Suprapubic skin (tissue), 4 donors: ENCODE measurements at regions not wholly inside any gene's neighbourhood (a gene's known extent, or its start where the extent isn't known, plus 50 kb on each side); places are given as distances from the start of the nearest gene placed in this dataset.

Experiments
- DNase-seq, 2 donors: peaks; one replicate each; pipeline ENCODE4 v3.0.0-alpha.2; 2019; ENCODE audit warnings: low spot score in 2 of 2
- H3K27ac ChIP-seq: fragments of 200-600 bp; sonication (generic); one replicate; pipeline ENCODE4 v1.5.1; 2019
- H3K27me3 ChIP-seq: fragments of 200-600 bp; sonication (generic); one replicate; pipeline ENCODE4 v1.5.1; 2019
- H3K36me3 ChIP-seq: fragments of 200-600 bp; sonication (generic); one replicate; pipeline ENCODE4 v1.5.1; 2019
- H3K4me1 ChIP-seq: fragments of 200-600 bp; sonication (generic); one replicate; pipeline ENCODE4 v1.5.1; 2019
- H3K4me3 ChIP-seq: fragments of 200-600 bp; sonication (generic); one replicate; pipeline ENCODE4 v1.5.1; 2019; ENCODE audit warnings: mild to moderate bottlenecking
- H3K9me3 ChIP-seq: fragments of 200-600 bp; sonication (generic); one replicate; pipeline ENCODE4 v1.5.1; 2019
- EP300 ChIP-seq: sonication (generic); formaldehyde crosslinking; IDR thresholded peaks from one replicate; pipeline ENCODE4 v1.6.1; 2017; ENCODE audit warnings: antibody characterized with exemption
- POLR2A ChIP-seq, 2 donors: fragments of 450-650 bp; IDR thresholded peaks; one replicate each; pipeline ENCODE4 v1.6.1; 2017; ENCODE audit warnings: antibody characterized with exemption in 2 of 2, mild to moderate bottlenecking in 2 of 2, moderate library complexity in 2 of 2
- POLR2AphosphoS5 ChIP-seq, 3 donors: sonication (generic); formaldehyde crosslinking; IDR thresholded peaks; one replicate each; pipeline ENCODE4 v1.6.1; 2017; ENCODE audit warnings: antibody characterized with exemption in 3 of 3
- WGBS: methylation state at CpG from one replicate; pipeline ENCODE4 v1.1.5; 2018; 5-methylcytosine and 5-hydroxymethylcytosine counted together
- TF ChIP-seq, protein P1 (sequence below), 2 donors: fragments of 200-600 bp in 1 of 2; fragments of 450-650 bp in 1 of 2; sonication (generic) in 1 of 2; IDR thresholded peaks; one replicate each; pipeline ENCODE4 v1.5.1; 2016 to 2019; ENCODE audit warnings: antibody characterized with exemption in 2 of 2, mild to moderate bottlenecking in 1 of 2, moderate library complexity in 1 of 2

DNA sequence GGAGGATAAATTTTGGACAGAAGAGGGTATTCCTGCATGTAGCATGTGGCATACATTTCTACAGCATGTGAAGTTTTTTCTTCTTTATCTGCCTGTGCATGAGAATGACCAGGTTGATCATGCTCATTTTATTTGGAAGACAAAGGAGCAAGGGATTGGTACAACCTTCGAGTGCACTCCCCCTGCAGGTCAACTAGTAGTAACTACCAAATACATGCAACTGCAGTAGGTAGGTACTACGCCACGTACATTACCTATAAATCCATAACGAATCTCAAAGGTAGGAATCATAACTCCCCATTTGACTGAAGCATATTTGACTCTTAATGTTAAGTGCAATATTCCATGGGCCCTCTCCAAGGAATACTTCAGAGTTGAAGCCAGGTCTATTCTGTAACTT lies 763.9 kb downstream of the TSN start:
- 98% methylated on average over 4 of the region's 4 CpGs for WGBS
- Histone ChIP-seq H3K27me3 (no peaks in the 10 kb centered on the region), H3K4me3 (no peak overlapping the region), H3K27ac (no peak overlapping the region), H3K36me3 (no peaks in the 10 kb centered on the region), H3K4me1 (no peaks in the 10 kb centered on the region), H3K9me3 (no peaks in the 10 kb centered on the region)
- no peak for TF ChIP-seq POLR2A (IDR thresholded peaks at IDR 0.05)
- no peak for TF ChIP-seq EP300
- no peak for TF ChIP-seq POLR2AphosphoS5 (IDR thresholded peaks at IDR 0.05)
- TF ChIP-seq, protein P1, sequence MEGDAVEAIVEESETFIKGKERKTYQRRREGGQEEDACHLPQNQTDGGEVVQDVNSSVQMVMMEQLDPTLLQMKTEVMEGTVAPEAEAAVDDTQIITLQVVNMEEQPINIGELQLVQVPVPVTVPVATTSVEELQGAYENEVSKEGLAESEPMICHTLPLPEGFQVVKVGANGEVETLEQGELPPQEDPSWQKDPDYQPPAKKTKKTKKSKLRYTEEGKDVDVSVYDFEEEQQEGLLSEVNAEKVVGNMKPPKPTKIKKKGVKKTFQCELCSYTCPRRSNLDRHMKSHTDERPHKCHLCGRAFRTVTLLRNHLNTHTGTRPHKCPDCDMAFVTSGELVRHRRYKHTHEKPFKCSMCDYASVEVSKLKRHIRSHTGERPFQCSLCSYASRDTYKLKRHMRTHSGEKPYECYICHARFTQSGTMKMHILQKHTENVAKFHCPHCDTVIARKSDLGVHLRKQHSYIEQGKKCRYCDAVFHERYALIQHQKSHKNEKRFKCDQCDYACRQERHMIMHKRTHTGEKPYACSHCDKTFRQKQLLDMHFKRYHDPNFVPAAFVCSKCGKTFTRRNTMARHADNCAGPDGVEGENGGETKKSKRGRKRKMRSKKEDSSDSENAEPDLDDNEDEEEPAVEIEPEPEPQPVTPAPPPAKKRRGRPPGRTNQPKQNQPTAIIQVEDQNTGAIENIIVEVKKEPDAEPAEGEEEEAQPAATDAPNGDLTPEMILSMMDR (IDR thresholded peaks at IDR 0.05), result no peak
- DNase-seq, result no peak

DNA sequence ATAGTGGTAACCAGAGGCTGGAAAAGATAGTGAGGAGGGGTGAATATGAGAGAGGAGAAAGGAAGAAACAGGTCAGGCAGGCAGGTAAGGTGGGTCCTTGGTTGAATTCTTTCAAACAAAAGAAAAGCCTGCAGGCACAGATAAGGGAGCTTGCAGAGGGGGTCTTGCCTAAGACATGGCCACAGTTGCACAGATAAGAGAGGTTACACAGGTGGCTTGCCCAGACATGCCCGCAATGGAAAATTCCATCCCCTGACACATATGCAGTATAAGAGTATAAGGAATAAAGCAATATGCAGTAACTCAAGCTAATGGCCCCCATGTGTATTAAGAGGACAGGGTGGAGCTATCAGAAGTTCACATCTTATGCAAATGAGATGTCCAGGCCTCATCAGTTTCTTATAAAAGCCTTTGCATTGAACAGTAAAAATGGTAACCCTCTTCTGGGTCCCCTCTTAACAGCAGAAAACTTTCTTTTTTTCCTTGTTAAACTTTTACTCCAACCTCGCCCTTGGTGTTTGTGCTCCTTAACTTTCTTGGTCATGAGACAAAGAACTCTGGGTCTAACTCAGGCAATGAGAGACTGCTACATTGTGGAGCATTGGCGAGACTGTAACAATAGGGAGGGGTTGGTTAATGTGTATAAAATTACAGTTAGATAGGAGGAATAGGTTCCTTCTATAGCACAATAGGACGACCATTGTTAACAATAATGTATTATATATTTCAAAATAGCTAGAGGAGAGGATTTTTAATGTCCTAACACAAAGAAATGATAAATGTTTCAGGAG lies 764.6 kb downstream of the TSN start:
- TF ChIP-seq, protein P1 (IDR thresholded peaks at IDR 0.05), result no peak
- TF ChIP-seq POLR2A (IDR thresholded peaks at IDR 0.05) (no peak), EP300 (no peak), POLR2AphosphoS5 (IDR thresholded peaks at IDR 0.05) (no peak)
- WGBS, result 88% methylated on average over 4 of the region's 4 CpGs
- Histone ChIP-seq H3K27ac (no peak overlapping the region), H3K9me3 (no peaks in the 10 kb centered on the region), H3K4me1 (no peaks in the 10 kb centered on the region), H3K4me3 (no peak overlapping the region), H3K36me3 (no peaks in the 10 kb centered on the region), H3K27me3 (no peaks in the 10 kb centered on the region)
- DNase-seq, result no peak

DNA sequence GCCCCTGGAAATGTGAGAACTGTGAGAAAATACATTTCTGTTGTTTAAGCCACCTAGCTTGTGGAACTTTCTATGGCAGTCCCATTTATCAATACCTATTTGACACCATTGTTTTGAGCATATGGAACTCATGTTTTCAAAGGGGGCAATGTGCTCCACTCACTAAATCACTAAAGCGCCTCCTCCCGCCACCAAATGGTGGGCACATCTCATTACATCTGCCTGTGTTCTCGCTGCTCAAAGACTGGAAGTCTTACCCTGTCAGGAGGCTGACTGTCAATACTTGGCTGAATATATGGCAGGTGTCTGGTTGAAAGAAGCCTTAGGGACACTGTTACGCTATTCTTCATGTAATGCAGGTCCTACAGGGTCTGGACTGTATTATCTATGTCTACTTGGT lies 767.7 kb downstream of the TSN start:
- no peak for DNase-seq
- Histone ChIP-seq H3K4me3 (no peak overlapping the region), H3K4me1 (no peaks in the 10 kb centered on the region), H3K27ac (no peak overlapping the region), H3K36me3 (no peaks in the 10 kb centered on the region), H3K9me3 (no peaks in the 10 kb centered on the region), H3K27me3 (no peaks in the 10 kb centered on the region)
- TF ChIP-seq, protein P1 (IDR thresholded peaks at IDR 0.05), result no peak
- TF ChIP-seq POLR2AphosphoS5 (IDR thresholded peaks at IDR 0.05) (no peak), EP300 (no peak), POLR2A (IDR thresholded peaks at IDR 0.05) (no peak)
- 85% methylated on average over 4 of the region's 4 CpGs for WGBS

DNA sequence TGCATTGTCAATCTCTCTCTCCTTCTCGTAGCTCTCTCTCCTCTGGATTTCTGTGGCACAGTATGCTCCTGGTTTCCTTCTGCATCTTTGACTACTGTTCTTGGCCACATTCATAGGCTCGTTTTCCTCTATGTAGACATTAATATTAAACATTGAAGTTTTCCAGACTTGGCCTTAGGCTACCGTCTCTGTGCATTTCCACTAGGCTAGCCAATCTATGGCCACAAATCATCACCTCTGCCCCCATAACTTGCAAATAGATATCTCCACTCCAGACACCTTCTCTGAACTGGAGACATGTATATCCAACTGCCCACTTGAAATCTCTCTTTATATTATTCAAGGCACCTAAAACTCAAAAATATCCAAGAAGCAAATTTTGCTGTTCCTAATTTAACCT lies 768.5 kb downstream of the TSN start:
- WGBS, result 80% methylated on average over 3 of the region's 3 CpGs
- Histone ChIP-seq H3K9me3 (no peaks in the 10 kb centered on the region), H3K27ac (no peak overlapping the region), H3K36me3 (no peaks in the 10 kb centered on the region), H3K27me3 (no peaks in the 10 kb centered on the region), H3K4me1 (no peaks in the 10 kb centered on the region), H3K4me3 (no peak overlapping the region)
- no peak for DNase-seq
- no peak for TF ChIP-seq EP300
- no peak for TF ChIP-seq POLR2A (IDR thresholded peaks at IDR 0.05)
- no peak for TF ChIP-seq POLR2AphosphoS5 (IDR thresholded peaks at IDR 0.05)
- TF ChIP-seq, protein P1 (IDR thresholded peaks at IDR 0.05), result no peak

DNA sequence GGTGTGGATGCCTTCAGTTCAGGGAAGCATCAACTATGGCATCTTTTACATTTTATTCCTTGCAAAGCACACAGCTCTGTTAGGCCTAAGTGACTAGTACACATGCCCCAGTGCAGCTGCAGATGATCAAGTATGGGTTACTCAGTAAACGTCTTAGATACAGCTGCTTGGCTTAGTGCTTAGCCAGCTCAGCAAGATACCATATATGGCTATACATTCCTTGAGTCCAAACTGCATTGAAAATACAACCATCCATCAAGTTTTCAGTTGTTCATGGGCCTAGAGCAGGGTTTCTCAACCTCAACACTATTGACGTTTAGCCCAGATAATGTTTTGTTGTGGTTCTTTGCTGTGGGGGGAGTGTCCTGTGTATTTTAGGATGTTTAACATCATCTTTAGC lies 769.9 kb downstream of the TSN start:
- no peaks in the 10 kb centered on the region for H3K36me3 ChIP-seq
- no peaks in the 10 kb centered on the region for H3K27me3 ChIP-seq
- no peaks in the 10 kb centered on the region for H3K9me3 ChIP-seq
- DNase-seq, result no peak
- H3K4me1 ChIP-seq, result no peaks in the 10 kb centered on the region
- H3K4me3 ChIP-seq, result no peak overlapping the region
- no peak overlapping the region for H3K27ac ChIP-seq
- WGBS, result 58% methylated on average over 2 of the region's 2 CpGs
- no peak for TF ChIP-seq EP300
- no peak for TF ChIP-seq POLR2AphosphoS5 (IDR thresholded peaks at IDR 0.05)
- TF ChIP-seq POLR2A (IDR thresholded peaks at IDR 0.05), result no peak
- TF ChIP-seq, protein P1 (IDR thresholded peaks at IDR 0.05), result no peak
